Islet of Langerhans (tissue), 1 donor: ENCODE measurements at regions not wholly inside any gene's neighbourhood (a gene's known extent, or its start where the extent isn't known, plus 50 kb on each side); places are given as distances from the start of the nearest gene placed in this dataset.
"Not testable (repeated sequence)": the region's sequence is repeated elsewhere in the genome, so short reads cannot be mapped to it uniquely, and the experiment has no call there.

Source experiments
- FAIRE-seq: peaks from one replicate; lab custom pipeline; 2011; peaks lifted over from hg19 to GRCh38; lab: Jason Lieb, UNC

- peak; percentile 33 for FAIRE-seq
Observed at GRCh38 chr11:112514011-112514740, 253.5 kb upstream of the PLET1 start.

- no peak for FAIRE-seq
Observed at GRCh38 chr11:112516261-112516660, 255.6 kb upstream of the PLET1 start.

GRCh38 chr11:112516755-112517154 is 256.1 kb upstream of the PLET1 start:
- no peak for FAIRE-seq

GRCh38 chr11:112518371-112518770 is 257.7 kb upstream of the PLET1 start:
- no peak for FAIRE-seq

GRCh38 chr11:112519751-112520150 is 259.1 kb upstream of the PLET1 start:
- FAIRE-seq: no peak

GRCh38 chr11:112520354-112520753 is 259.7 kb upstream of the PLET1 start:
- no peak for FAIRE-seq

GRCh38 chr11:112522536-112522935 is 261.9 kb upstream of the PLET1 start:
- FAIRE-seq: peak; percentile 13

- FAIRE-seq: no peak
Observed at GRCh38 chr11:112523031-112523430, 262.4 kb upstream of the PLET1 start.

GRCh38 chr11:112523477-112523876 is 262.8 kb upstream of the PLET1 start:
- FAIRE-seq: no peak

GRCh38 chr11:112523951-112524350 is 263.3 kb upstream of the PLET1 start:
- FAIRE-seq: no peak

GRCh38 chr11:112524798-112525197 is 264.1 kb upstream of the PLET1 start:
- no peak for FAIRE-seq

GRCh38 chr11:112525270-112525669 is 264.6 kb upstream of the PLET1 start:
- no peak for FAIRE-seq

GRCh38 chr11:112525844-112526590 is 265.4 kb upstream of the PLET1 start:
- FAIRE-seq: no peak

- no peak for FAIRE-seq
Observed at GRCh38 chr11:112526699-112527416, 266.2 kb upstream of the PLET1 start.

- FAIRE-seq: no peak
Observed at GRCh38 chr11:112529071-112529470, 268.4 kb upstream of the PLET1 start.

- FAIRE-seq: no peak
Observed at GRCh38 chr11:112532506-112532905, 271.8 kb upstream of the PLET1 start.

- no peak for FAIRE-seq
Observed at GRCh38 chr11:112533682-112534081, 273.0 kb upstream of the PLET1 start.

- no peak for FAIRE-seq
Observed at GRCh38 chr11:112534208-112534607, 273.5 kb upstream of the PLET1 start.

GRCh38 chr11:112537026-112537425 is 276.4 kb upstream of the PLET1 start:
- FAIRE-seq: no peak

GRCh38 chr11:112537846-112538330 is 277.2 kb upstream of the PLET1 start:
- FAIRE-seq: no peak

GRCh38 chr11:112538534-112539280 is 278.0 kb upstream of the PLET1 start:
- FAIRE-seq: no peak

GRCh38 chr11:112539281-112539555 is 278.6 kb upstream of the PLET1 start:
- FAIRE-seq: not testable (repeated sequence)
